GM19238 (cell line): ENCODE measurements at regions not wholly inside any gene's neighbourhood (a gene's known extent, or its start where the extent isn't known, plus 50 kb on each side); places are given as distances from the start of the nearest gene placed in this dataset.
"Not testable (repeated sequence)": the region's sequence is repeated elsewhere in the genome, so short reads cannot be mapped to it uniquely, and the experiment has no call there.

Experiments used
- DNase-seq: peaks from one replicate; pipeline ENCODE4 v3.0.0; 2011; ENCODE audit warnings: low spot score; ENCODE audit not compliant: insufficient read length

GRCh38 chr5:125652761-125653160, 770.4 kb upstream of the GRAMD2B start:
- no peak for DNase-seq

- no peak for DNase-seq
These were observed 768.8 kb upstream of the GRAMD2B start for GRCh38 chr5:125654392-125654791.

GRCh38 chr5:125655156-125655555, 768.1 kb upstream of the GRAMD2B start:
- DNase-seq = no peak

- DNase-seq = no peak
These were observed 765.3 kb upstream of the GRAMD2B start for GRCh38 chr5:125657936-125658335.

GRCh38 chr5:125659316-125660023, 763.7 kb upstream of the GRAMD2B start:
- no peak for DNase-seq

GRCh38 chr5:125660231-125660895, 762.8 kb upstream of the GRAMD2B start:
- DNase-seq = no peak

- DNase-seq = no peak
These were observed 761.6 kb upstream of the GRAMD2B start for GRCh38 chr5:125661584-125661983.

GRCh38 chr5:125668884-125669283, 754.3 kb upstream of the GRAMD2B start:
- no peak for DNase-seq

GRCh38 chr5:125673359-125673950, 749.8 kb upstream of the GRAMD2B start:
- DNase-seq = no peak

GRCh38 chr5:125679522-125679921, 743.7 kb upstream of the GRAMD2B start:
- DNase-seq = no peak

- no peak for DNase-seq
These were observed 739.5 kb upstream of the GRAMD2B start for GRCh38 chr5:125683669-125684068.

- DNase-seq = no peak
These were observed 737.4 kb upstream of the GRAMD2B start for GRCh38 chr5:125685771-125686170.

GRCh38 chr5:125691738-125692530, 731.3 kb upstream of the GRAMD2B start:
- DNase-seq = not testable (repeated sequence)

GRCh38 chr5:125695996-125696655, 727.1 kb upstream of the GRAMD2B start:
- DNase-seq = no peak

GRCh38 chr5:125696762-125697161, 726.4 kb upstream of the GRAMD2B start:
- no peak for DNase-seq

- no peak for DNase-seq
These were observed 724.8 kb upstream of the GRAMD2B start for GRCh38 chr5:125698420-125698819.

GRCh38 chr5:125699860-125700259, 723.3 kb upstream of the GRAMD2B start:
- DNase-seq = no peak

GRCh38 chr5:125700380-125700861, 722.8 kb upstream of the GRAMD2B start:
- no peak for DNase-seq

GRCh38 chr5:125703616-125704015, 719.6 kb upstream of the GRAMD2B start:
- no peak for DNase-seq

GRCh38 chr5:125704888-125705287, 718.3 kb upstream of the GRAMD2B start:
- no peak for DNase-seq

GRCh38 chr5:125708583-125708982, 714.6 kb upstream of the GRAMD2B start:
- DNase-seq = no peak
